Esophagus squamous epithelium (tissue), 4 donors: ENCODE measurements at regions not wholly inside any gene's neighbourhood (a gene's known extent, or its start where the extent isn't known, plus 50 kb on each side); places are given as distances from the start of the nearest gene placed in this dataset.

Experiments
- CTCF ChIP-seq, 6 experiments: fragments of 450-650 bp in 4 of 6; fragments of 200-600 bp in 2 of 6; sonication (generic) in 2 of 6; IDR thresholded peaks; one replicate each; pipeline ENCODE4 v1.5.1; 2016 to 2019; ENCODE audit warnings: antibody characterized with exemption in 6 of 6, mild to moderate bottlenecking in 4 of 6, moderate library complexity in 4 of 6
- POLR2A ChIP-seq, 4 donors: fragments of 450-650 bp; IDR thresholded peaks; one replicate each; pipeline ENCODE4 v1.6.1; 2017; ENCODE audit warnings: antibody characterized with exemption in 4 of 4, mild to moderate bottlenecking in 4 of 4, moderate library complexity in 3 of 4

- no peak for TF ChIP-seq CTCF (IDR thresholded peaks at IDR 0.05)
- no peak for TF ChIP-seq POLR2A (IDR thresholded peaks at IDR 0.05)
Measured at GRCh38 chr10:118521415-118522117, 73.9 kb downstream of the PRLHR start.
